Adrenal gland (tissue), 9 donors: ENCODE measurements at regions not wholly inside any gene's neighbourhood (a gene's known extent, or its start where the extent isn't known, plus 50 kb on each side); places are given as distances from the start of the nearest gene placed in this dataset.

Experiments
- DNase-seq, 7 donors: peaks; one replicate each; pipeline ENCODE4 v3.0.0-alpha.2; 2019 to 2020
- H3K27ac ChIP-seq, 5 donors: fragments of 200-600 bp; sonication (generic) in 4 of 5; 1 replicate in 3 of 5; 2 replicates in 2 of 5; pipeline versions ENCODE4 v1.5.1 to v1.8.0; 2016 to 2020; ENCODE audit warnings: mild to moderate bottlenecking in 1 of 5
- H3K27me3 ChIP-seq: fragments of 200-600 bp; 2 replicates; pipeline ENCODE4 v1.8.0; 2021
- H3K36me3 ChIP-seq, 2 donors: fragments of 200-600 bp; replicated peaks in 1 of 2; 1 replicate in 1 of 2; 2 replicates in 1 of 2; pipeline versions ENCODE4 v1.5.1 to v1.8.0; 2018 to 2022
- H3K4me1 ChIP-seq, 2 donors: fragments of 200-600 bp; replicated peaks in 1 of 2; 1 replicate in 1 of 2; 2 replicates in 1 of 2; pipeline versions ENCODE4 v1.5.1 to v1.8.0; 2018 to 2021
- H3K4me3 ChIP-seq, 4 donors: fragments of 200-600 bp; sonication (generic) in 3 of 4; one replicate each; pipeline ENCODE4 v1.5.1; 2016 to 2018
- H3K9me3 ChIP-seq, 3 donors: fragments of 200-600 bp; sonication (generic) in 1 of 3; replicated peaks in 1 of 3; 1 replicate in 2 of 3; 2 replicates in 1 of 3; pipeline versions ENCODE4 v1.5.1 to v1.8.0; 2016 to 2021
- POLR2A ChIP-seq, 2 donors: fragments of 450-650 bp; IDR thresholded peaks; one replicate each; pipeline ENCODE4 v1.6.1; 2017; ENCODE audit warnings: antibody characterized with exemption in 2 of 2, mild to moderate bottlenecking in 2 of 2, moderate library complexity in 1 of 2
- WGBS, 4 donors: extraction: QIAGEN DNeasy Blood & Tissue Kit in 2 of 4; methylation state at CpG; one replicate each; pipeline versions ENCODE4 v1.1.5 to v1.1.7; 2013 to 2017; 5-methylcytosine and 5-hydroxymethylcytosine counted together
- intact Hi-C, 2 donors: fragments of 100-400 bp; cut with DNase I; formaldehyde crosslinking; loops; one replicate each; pipeline versions ENCODE4 v1.14.1 to v1.15.0; 2022 to 2023
- TF ChIP-seq, protein P1 (sequence below), 6 experiments: fragments of 450-650 bp in 4 of 6; fragments of 200-600 bp in 2 of 6; sonication (generic) in 1 of 6; IDR thresholded peaks; 1 replicate in 5 of 6; 2 replicates in 1 of 6; pipeline versions ENCODE4 v1.5.1 to v1.8.0; 2016 to 2021; ENCODE audit warnings: antibody characterized with exemption in 6 of 6, mild to moderate bottlenecking in 2 of 6, moderate library complexity in 1 of 6
- donor health status: healthy with polysubstance abuse.
- donor health status: Bipolar disorder and iron deficiency.
- donor health status: DM: yes; HTN: yes; CAD: no.
- donor health status: DM: no; HTN: no; CAD: no.
- donor health status: DM: no; HTN: no; CAD: no.

GRCh38 chr6:167537816-167538215 is 212.9 kb downstream of the TTLL2 start:
- no peaks in the 10 kb centered on the region for H3K27me3 ChIP-seq
- H3K36me3 ChIP-seq: no peaks in the 10 kb centered on the region
- no peak overlapping the region for H3K4me3 ChIP-seq
- H3K4me1 ChIP-seq: no peaks in the 10 kb centered on the region
- intact Hi-C loops: no loop called here
- no peak for TF ChIP-seq POLR2A (IDR thresholded peaks at IDR 0.05)
- TF ChIP-seq, protein P1, sequence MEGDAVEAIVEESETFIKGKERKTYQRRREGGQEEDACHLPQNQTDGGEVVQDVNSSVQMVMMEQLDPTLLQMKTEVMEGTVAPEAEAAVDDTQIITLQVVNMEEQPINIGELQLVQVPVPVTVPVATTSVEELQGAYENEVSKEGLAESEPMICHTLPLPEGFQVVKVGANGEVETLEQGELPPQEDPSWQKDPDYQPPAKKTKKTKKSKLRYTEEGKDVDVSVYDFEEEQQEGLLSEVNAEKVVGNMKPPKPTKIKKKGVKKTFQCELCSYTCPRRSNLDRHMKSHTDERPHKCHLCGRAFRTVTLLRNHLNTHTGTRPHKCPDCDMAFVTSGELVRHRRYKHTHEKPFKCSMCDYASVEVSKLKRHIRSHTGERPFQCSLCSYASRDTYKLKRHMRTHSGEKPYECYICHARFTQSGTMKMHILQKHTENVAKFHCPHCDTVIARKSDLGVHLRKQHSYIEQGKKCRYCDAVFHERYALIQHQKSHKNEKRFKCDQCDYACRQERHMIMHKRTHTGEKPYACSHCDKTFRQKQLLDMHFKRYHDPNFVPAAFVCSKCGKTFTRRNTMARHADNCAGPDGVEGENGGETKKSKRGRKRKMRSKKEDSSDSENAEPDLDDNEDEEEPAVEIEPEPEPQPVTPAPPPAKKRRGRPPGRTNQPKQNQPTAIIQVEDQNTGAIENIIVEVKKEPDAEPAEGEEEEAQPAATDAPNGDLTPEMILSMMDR (IDR thresholded peaks at IDR 0.05): no peak
- WGBS, 4 donors: 38 to 84% (median 71%) methylated on average over 2 of the region's 2 CpGs
- H3K9me3 ChIP-seq: no peaks in the 10 kb centered on the region
- no peak for DNase-seq
- H3K27ac ChIP-seq: no peak overlapping the region

GRCh38 chr6:167538746-167539145 is 213.9 kb downstream of the TTLL2 start:
- TF ChIP-seq, protein P1 (IDR thresholded peaks at IDR 0.05): no peak
- TF ChIP-seq POLR2A (IDR thresholded peaks at IDR 0.05): no peak

GRCh38 chr6:167540796-167541195 is 215.9 kb downstream of the TTLL2 start:
- no peaks in the 10 kb centered on the region for H3K9me3 ChIP-seq
- WGBS, 4 donors: 78 to 89% (median 85%) methylated on average over 7 of the region's 7 CpGs
- H3K27me3 ChIP-seq: no peaks in the 10 kb centered on the region
- TF ChIP-seq, protein P1 (IDR thresholded peaks at IDR 0.05): no peak
- TF ChIP-seq POLR2A (IDR thresholded peaks at IDR 0.05): no peak
- no peak for DNase-seq
- H3K4me3 ChIP-seq: no peak overlapping the region
- H3K4me1 ChIP-seq: peaks cover 0 to 7% of the 10 kb centered on the region in 2 donors
- intact Hi-C loops: no loop called here
- no peaks in the 10 kb centered on the region for H3K36me3 ChIP-seq
- no peak overlapping the region for H3K27ac ChIP-seq

More at GRCh38 chr6:167538746-167539145, 213.9 kb downstream of the TTLL2 start:
- Histone ChIP-seq H3K36me3 (no peaks in the 10 kb centered on the region), H3K4me1 (peaks cover 0 to 5% of the 10 kb centered on the region in 2 donors), H3K27ac (no peak overlapping the region), H3K4me3 (no peak overlapping the region), H3K27me3 (no peaks in the 10 kb centered on the region), H3K9me3 (no peaks in the 10 kb centered on the region)
- DNase-seq: no peak
- intact Hi-C loops: no loop called here
- WGBS, 4 donors: 40 to 54% (median 50%) methylated on average over 4 of the region's 4 CpGs

DNA sequence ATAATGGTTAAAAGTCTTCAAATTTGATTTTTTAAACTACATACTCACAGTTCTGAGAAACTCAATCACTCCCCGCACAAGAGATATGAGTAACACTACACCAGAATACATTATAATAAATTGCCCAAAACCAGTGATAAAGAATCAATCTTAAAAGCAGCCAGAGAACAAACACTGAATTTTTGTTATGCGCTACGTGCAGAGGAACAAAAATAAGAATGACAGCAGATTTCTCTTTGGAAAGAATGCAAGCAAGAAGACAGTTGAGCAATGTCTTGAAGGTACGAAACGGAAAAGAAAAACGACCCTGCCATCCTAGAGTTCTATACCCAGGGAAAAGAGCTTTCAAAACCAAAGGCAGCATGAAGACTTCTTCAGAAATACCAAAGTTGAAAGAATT is 216.7 kb downstream of the TTLL2 start:
- Histone ChIP-seq H3K4me3 (no peak overlapping the region), H3K4me1 (peaks cover 0 to 7% of the 10 kb centered on the region in 2 donors), H3K36me3 (no peaks in the 10 kb centered on the region), H3K27ac (no peak overlapping the region), H3K9me3 (no peaks in the 10 kb centered on the region), H3K27me3 (no peaks in the 10 kb centered on the region)
- 83 to 91% (median 87%) methylated on average over 6 of the region's 6 CpGs for WGBS, 4 donors
- no peak for DNase-seq
- TF ChIP-seq POLR2A (IDR thresholded peaks at IDR 0.05): no peak
- TF ChIP-seq, protein P1 (IDR thresholded peaks at IDR 0.05): no peak
- intact Hi-C loops: no loop called here
